ENCODE measurements at regions not wholly inside any gene's neighbourhood (a gene's known extent, or its start where the extent isn't known, plus 50 kb on each side); places are given as distances from the start of the nearest gene placed in this dataset.

- no peaks in the 10 kb centered on the region for H3K36me3 ChIP-seq (ENCODE audit: insufficient read depth, low read depth, low read length)
- no peak overlapping the region for H3K9ac ChIP-seq (ENCODE audit: low read depth, low read length)
- H3K27me3 ChIP-seq (ENCODE audit: insufficient read depth, low read length) = peaks cover 32% of the 10 kb centered on the region
- no peaks in the 10 kb centered on the region for H3K4me1 ChIP-seq (ENCODE audit: insufficient read depth, low read length)
- H3K27ac ChIP-seq (ENCODE audit: low read length) = no peak overlapping the region
- H3K9me3 ChIP-seq (ENCODE audit: insufficient read depth, low read depth, low read length) = no peaks in the 10 kb centered on the region
- H3K4me3 ChIP-seq (ENCODE audit: low read length) = no peak overlapping the region
Observed at GRCh38 chr20:63085151-63085861, 78.5 kb upstream of the BHLHE23 start.

GRCh38 chr20:63084563-63084927 is 77.8 kb upstream of the BHLHE23 start:
- Histone ChIP-seq H3K27ac (ENCODE audit: low read length) (no peak overlapping the region), H3K9me3 (ENCODE audit: insufficient read depth, low read depth, low read length) (no peaks in the 10 kb centered on the region)

GRCh38 chr20:63083831-63084562 is 77.2 kb upstream of the BHLHE23 start:
- H3K4me1 ChIP-seq (ENCODE audit: insufficient read depth, low read length) = no peaks in the 10 kb centered on the region
- H3K9me3 ChIP-seq (ENCODE audit: insufficient read depth, low read depth, low read length) = no peaks in the 10 kb centered on the region
- H3K27ac ChIP-seq (ENCODE audit: low read length) = no peak overlapping the region
- H3K36me3 ChIP-seq (ENCODE audit: insufficient read depth, low read depth, low read length) = no peaks in the 10 kb centered on the region
- H3K27me3 ChIP-seq (ENCODE audit: insufficient read depth, low read length) = peaks cover 38% of the 10 kb centered on the region
- no peak overlapping the region for H3K4me3 ChIP-seq (ENCODE audit: low read length)
- no peak overlapping the region for H3K9ac ChIP-seq (ENCODE audit: low read depth, low read length)

More at GRCh38 chr20:63084563-63084927, 77.8 kb upstream of the BHLHE23 start:
- Histone ChIP-seq H3K4me1 (ENCODE audit: insufficient read depth, low read length) (no peaks in the 10 kb centered on the region), H3K27me3 (ENCODE audit: insufficient read depth, low read length) (peaks cover 38% of the 10 kb centered on the region), H3K9ac (ENCODE audit: low read depth, low read length) (no peak overlapping the region), H3K36me3 (ENCODE audit: insufficient read depth, low read depth, low read length) (no peaks in the 10 kb centered on the region), H3K4me3 (ENCODE audit: low read length) (no peak overlapping the region)

GRCh38 chr20:63082939-63083735 is 76.4 kb upstream of the BHLHE23 start:
- no peaks in the 10 kb centered on the region for H3K36me3 ChIP-seq (ENCODE audit: insufficient read depth, low read depth, low read length)
- H3K27ac ChIP-seq (ENCODE audit: low read length) = no peak overlapping the region
- no peaks in the 10 kb centered on the region for H3K9me3 ChIP-seq (ENCODE audit: insufficient read depth, low read depth, low read length)
- H3K4me1 ChIP-seq (ENCODE audit: insufficient read depth, low read length) = no peaks in the 10 kb centered on the region
- H3K9ac ChIP-seq (ENCODE audit: low read depth, low read length) = no peak overlapping the region
- H3K4me3 ChIP-seq (ENCODE audit: low read length) = no peak overlapping the region
- H3K27me3 ChIP-seq (ENCODE audit: insufficient read depth, low read length) = peaks cover 38% of the 10 kb centered on the region

GRCh38 chr20:63082308-63082938 is 75.7 kb upstream of the BHLHE23 start:
- Histone ChIP-seq H3K27ac (ENCODE audit: low read length) (no peak overlapping the region), H3K4me1 (ENCODE audit: insufficient read depth, low read length) (no peaks in the 10 kb centered on the region), H3K9ac (ENCODE audit: low read depth, low read length) (no peak overlapping the region), H3K36me3 (ENCODE audit: insufficient read depth, low read depth, low read length) (no peaks in the 10 kb centered on the region), H3K4me3 (ENCODE audit: low read length) (no peak overlapping the region), H3K27me3 (ENCODE audit: insufficient read depth, low read length) (peaks cover 33% of the 10 kb centered on the region), H3K9me3 (ENCODE audit: insufficient read depth, low read depth, low read length) (0 out of 2 replicates have a peak, but pooled peaks cover 2% of the 10 kb centered on the region)

GRCh38 chr20:63081831-63082230 is 75.1 kb upstream of the BHLHE23 start:
- no peak overlapping the region for H3K4me3 ChIP-seq (ENCODE audit: low read length)
- no peak overlapping the region for H3K27ac ChIP-seq (ENCODE audit: low read length)
- H3K9ac ChIP-seq (ENCODE audit: low read depth, low read length) = no peak overlapping the region
- H3K27me3 ChIP-seq (ENCODE audit: insufficient read depth, low read length) = peaks cover 37% of the 10 kb centered on the region
- H3K9me3 ChIP-seq (ENCODE audit: insufficient read depth, low read depth, low read length) = 0 out of 2 replicates have a peak, but pooled peaks cover 2% of the 10 kb centered on the region
- no peaks in the 10 kb centered on the region for H3K4me1 ChIP-seq (ENCODE audit: insufficient read depth, low read length)
- H3K36me3 ChIP-seq (ENCODE audit: insufficient read depth, low read depth, low read length) = no peaks in the 10 kb centered on the region

GRCh38 chr20:63081351-63081750 is 74.6 kb upstream of the BHLHE23 start:
- Histone ChIP-seq H3K9ac (ENCODE audit: low read depth, low read length) (no peak overlapping the region), H3K4me3 (ENCODE audit: low read length) (no peak overlapping the region), H3K27ac (ENCODE audit: low read length) (no peak overlapping the region), H3K27me3 (ENCODE audit: insufficient read depth, low read length) (peaks cover 40% of the 10 kb centered on the region), H3K9me3 (ENCODE audit: insufficient read depth, low read depth, low read length) (0 out of 2 replicates have a peak, but pooled peaks cover 2% of the 10 kb centered on the region), H3K4me1 (ENCODE audit: insufficient read depth, low read length) (no peaks in the 10 kb centered on the region), H3K36me3 (ENCODE audit: insufficient read depth, low read depth, low read length) (no peaks in the 10 kb centered on the region)

GRCh38 chr20:63080811-63081210 is 74.0 kb upstream of the BHLHE23 start:
- H3K27me3 ChIP-seq (ENCODE audit: insufficient read depth, low read length) = peaks cover 43% of the 10 kb centered on the region

GRCh38 chr20:63080411-63080810 is 73.6 kb upstream of the BHLHE23 start:
- 0 out of 2 replicates have a peak, but pooled peaks cover 2% of the 10 kb centered on the region for H3K9me3 ChIP-seq (ENCODE audit: insufficient read depth, low read depth, low read length)
- H3K36me3 ChIP-seq (ENCODE audit: insufficient read depth, low read depth, low read length) = no peaks in the 10 kb centered on the region
- no peak overlapping the region for H3K4me3 ChIP-seq (ENCODE audit: low read length)
- peaks cover 47% of the 10 kb centered on the region for H3K27me3 ChIP-seq (ENCODE audit: insufficient read depth, low read length)
- no peak overlapping the region for H3K9ac ChIP-seq (ENCODE audit: low read depth, low read length)
- H3K27ac ChIP-seq (ENCODE audit: low read length) = no peak overlapping the region
- no peaks in the 10 kb centered on the region for H3K4me1 ChIP-seq (ENCODE audit: insufficient read depth, low read length)

More at GRCh38 chr20:63080811-63081210, 74.0 kb upstream of the BHLHE23 start:
- H3K4me3 ChIP-seq (ENCODE audit: low read length) = no peak overlapping the region
- no peaks in the 10 kb centered on the region for H3K36me3 ChIP-seq (ENCODE audit: insufficient read depth, low read depth, low read length)
- H3K9me3 ChIP-seq (ENCODE audit: insufficient read depth, low read depth, low read length) = 0 out of 2 replicates have a peak, but pooled peaks cover 2% of the 10 kb centered on the region
- no peaks in the 10 kb centered on the region for H3K4me1 ChIP-seq (ENCODE audit: insufficient read depth, low read length)
- no peak overlapping the region for H3K27ac ChIP-seq (ENCODE audit: low read length)
- H3K9ac ChIP-seq (ENCODE audit: low read depth, low read length) = no peak overlapping the region

- H3K9me3 ChIP-seq (ENCODE audit: insufficient read depth, low read depth, low read length) = 0 out of 2 replicates have a peak, but pooled peaks cover 2% of the 10 kb centered on the region
- H3K9ac ChIP-seq (ENCODE audit: low read depth, low read length) = no peak overlapping the region
- H3K4me3 ChIP-seq (ENCODE audit: low read length) = no peak overlapping the region
- H3K27me3 ChIP-seq (ENCODE audit: insufficient read depth, low read length) = peaks cover 50% of the 10 kb centered on the region
- H3K36me3 ChIP-seq (ENCODE audit: insufficient read depth, low read depth, low read length) = no peaks in the 10 kb centered on the region
- no peaks in the 10 kb centered on the region for H3K4me1 ChIP-seq (ENCODE audit: insufficient read depth, low read length)
- H3K27ac ChIP-seq (ENCODE audit: low read length) = no peak overlapping the region
Observed at GRCh38 chr20:63079971-63080370, 73.2 kb upstream of the BHLHE23 start.

GRCh38 chr20:63077705-63078104 is 70.9 kb upstream of the BHLHE23 start:
- Histone ChIP-seq H3K4me1 (ENCODE audit: insufficient read depth, low read length) (no peaks in the 10 kb centered on the region), H3K36me3 (ENCODE audit: insufficient read depth, low read depth, low read length) (no peaks in the 10 kb centered on the region), H3K27me3 (ENCODE audit: insufficient read depth, low read length) (peaks cover 64% of the 10 kb centered on the region), H3K9me3 (ENCODE audit: insufficient read depth, low read depth, low read length) (0 out of 2 replicates have a peak, but pooled peaks cover 2% of the 10 kb centered on the region), H3K4me3 (ENCODE audit: low read length) (no peak overlapping the region), H3K9ac (ENCODE audit: low read depth, low read length) (no peak overlapping the region), H3K27ac (ENCODE audit: low read length) (no peak overlapping the region)
